ENCODE measurements at regions not wholly inside any gene's neighbourhood (a gene's known extent, or its start where the extent isn't known, plus 50 kb on each side); places are given as distances from the start of the nearest gene placed in this dataset.

- no peak for DNase-seq
These were observed 231.2 kb upstream of the SGCD start for GRCh38 chr5:156095709-156096241.

DNA sequence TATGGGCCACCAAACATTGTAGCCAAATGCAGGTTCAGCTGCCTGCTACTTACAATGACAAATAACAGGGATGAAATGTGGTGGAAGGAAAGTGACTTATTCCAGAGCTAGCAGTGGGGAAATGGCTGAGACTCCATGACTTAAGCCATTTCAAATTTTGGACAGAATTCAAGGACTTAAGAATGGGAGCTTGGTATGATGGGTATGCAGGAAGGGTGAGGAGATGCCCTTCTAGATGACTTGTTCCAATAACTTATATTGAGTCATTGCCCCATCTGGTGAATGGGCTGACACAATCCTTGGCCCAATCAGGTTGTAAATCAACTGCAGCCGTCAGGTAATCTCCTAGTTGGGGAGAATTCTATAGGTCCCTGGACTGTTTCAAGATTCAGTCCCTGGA lies 230.7 kb upstream of the SGCD start:
- no peak for DNase-seq

DNA sequence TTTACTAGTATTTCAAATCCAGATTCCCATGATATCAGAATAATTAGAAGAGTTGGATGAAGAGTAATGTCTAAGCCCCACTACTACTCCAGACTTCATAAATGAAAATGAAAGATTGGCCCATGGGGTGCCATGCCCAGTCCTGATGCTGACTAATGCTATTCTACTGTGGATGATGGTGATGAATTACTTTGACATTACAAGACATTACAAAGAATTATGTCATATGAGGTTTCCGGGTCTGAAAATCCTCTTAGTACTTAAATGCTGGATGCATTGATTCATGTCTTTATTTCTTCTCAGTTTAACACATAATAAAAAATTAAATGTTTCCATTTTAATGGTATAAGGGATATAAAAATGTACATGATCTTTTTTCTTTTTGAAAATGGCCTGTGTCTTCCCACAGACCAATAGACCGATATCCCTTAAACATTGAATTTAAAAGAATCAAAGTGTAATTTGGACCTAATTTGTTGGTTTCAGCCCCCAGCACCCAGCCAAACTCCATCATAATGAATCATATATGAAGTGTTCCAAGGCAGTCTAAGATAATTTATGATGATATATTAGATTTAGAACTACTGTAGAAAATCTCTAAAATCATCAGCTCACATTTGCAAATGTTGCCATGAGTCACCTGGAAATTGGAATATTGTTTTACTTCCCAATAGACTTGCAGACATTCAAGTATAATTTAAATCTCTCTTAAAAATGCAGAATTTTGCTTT lies 223.6 kb upstream of the SGCD start:
- DNase-seq, result no peak

- DNase-seq, result no peak
These were observed 217.5 kb upstream of the SGCD start for GRCh38 chr5:156109317-156110023.

GRCh38 chr5:156119692-156120091 lies 207.3 kb upstream of the SGCD start:
- no peak for DNase-seq

DNA sequence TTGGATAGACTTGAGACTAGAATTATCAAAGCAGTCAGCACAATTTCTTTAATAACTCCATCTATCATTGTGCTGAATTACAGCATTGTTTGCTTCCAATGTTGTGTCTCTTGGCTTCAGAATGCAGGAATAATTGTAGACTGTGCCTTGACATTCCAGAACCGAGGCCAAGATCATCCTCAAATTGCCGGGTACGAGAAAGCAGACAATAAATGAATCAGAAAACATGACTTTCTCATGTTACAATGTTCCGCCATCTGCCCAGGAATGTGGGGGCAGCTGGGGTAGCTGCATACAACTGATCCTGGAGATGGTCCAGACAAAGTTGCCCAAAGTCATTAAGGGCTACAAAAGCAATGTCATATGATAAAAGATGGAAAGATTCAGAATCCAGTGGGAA lies 206.2 kb upstream of the SGCD start:
- DNase-seq, result peak; percentile 47 to 82

GRCh38 chr5:156121234-156121633 lies 205.7 kb upstream of the SGCD start:
- DNase-seq, result peak in 1 of 2 experiments; percentile 18

DNA sequence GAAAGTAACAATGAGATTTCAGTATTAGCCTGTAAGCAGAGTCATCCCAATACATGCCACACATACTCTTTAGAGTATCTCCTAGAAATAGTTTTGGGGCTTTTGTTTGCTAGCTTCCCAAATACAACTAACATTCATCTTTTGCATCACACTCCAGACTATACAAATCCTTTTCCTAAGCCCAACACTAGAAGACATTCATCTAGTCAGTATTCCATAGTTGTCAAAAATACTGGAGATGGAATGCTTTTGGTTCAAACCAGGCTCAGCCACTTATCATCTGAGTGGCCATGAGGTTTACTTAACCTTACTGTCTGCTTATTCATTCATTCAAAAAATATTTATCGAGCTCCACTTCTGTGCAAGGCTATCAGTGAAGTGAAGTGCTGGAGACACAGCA lies 205.1 kb upstream of the SGCD start:
- DNase-seq, result no peak

GRCh38 chr5:156124708-156125107 lies 202.3 kb upstream of the SGCD start:
- DNase-seq, result no peak

DNA sequence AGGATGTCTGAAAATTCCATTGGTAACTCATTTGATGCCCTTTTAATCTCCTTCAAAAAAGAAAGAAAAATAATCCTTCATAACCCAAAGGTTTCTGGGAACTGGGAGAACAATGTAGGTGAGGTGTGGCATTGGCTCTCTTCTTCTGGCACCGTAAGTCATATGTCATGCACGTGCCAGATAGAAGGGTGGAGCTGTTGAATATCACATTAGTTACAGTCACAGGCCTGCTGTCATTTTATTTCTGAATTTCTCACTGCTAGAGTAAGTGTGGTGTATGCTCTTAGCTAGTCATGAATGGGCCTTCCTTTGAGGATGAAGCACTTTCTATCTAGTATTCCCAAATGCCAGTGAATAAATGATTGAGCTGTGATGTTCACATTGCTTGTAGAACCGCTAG lies 201.8 kb upstream of the SGCD start:
- no peak for DNase-seq

- no peak for DNase-seq
These were observed 200.2 kb upstream of the SGCD start for GRCh38 chr5:156126716-156127115.

GRCh38 chr5:156128026-156128425 lies 198.9 kb upstream of the SGCD start:
- no peak for DNase-seq

- no peak for DNase-seq
These were observed 192.7 kb upstream of the SGCD start for GRCh38 chr5:156134216-156134615.

DNA sequence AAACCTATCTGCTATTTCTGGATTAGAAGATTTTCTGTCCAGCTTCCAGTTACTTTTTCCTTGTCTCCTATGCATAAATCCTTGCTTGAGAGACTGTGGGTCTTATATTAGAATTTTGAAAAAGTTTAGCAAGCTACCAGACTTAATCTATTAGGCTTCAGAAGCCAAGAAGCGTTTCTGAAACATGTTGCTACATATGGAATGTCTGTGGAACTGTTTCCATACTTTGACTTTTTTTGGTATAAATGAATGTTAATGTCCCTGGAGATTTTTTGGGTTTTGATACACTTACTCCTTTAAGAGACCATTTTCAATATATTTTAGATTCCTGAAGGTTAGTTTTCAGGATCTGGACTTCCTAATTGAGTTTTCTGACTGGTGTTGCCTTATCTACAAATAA lies 191.4 kb upstream of the SGCD start:
- DNase-seq, result no peak

DNA sequence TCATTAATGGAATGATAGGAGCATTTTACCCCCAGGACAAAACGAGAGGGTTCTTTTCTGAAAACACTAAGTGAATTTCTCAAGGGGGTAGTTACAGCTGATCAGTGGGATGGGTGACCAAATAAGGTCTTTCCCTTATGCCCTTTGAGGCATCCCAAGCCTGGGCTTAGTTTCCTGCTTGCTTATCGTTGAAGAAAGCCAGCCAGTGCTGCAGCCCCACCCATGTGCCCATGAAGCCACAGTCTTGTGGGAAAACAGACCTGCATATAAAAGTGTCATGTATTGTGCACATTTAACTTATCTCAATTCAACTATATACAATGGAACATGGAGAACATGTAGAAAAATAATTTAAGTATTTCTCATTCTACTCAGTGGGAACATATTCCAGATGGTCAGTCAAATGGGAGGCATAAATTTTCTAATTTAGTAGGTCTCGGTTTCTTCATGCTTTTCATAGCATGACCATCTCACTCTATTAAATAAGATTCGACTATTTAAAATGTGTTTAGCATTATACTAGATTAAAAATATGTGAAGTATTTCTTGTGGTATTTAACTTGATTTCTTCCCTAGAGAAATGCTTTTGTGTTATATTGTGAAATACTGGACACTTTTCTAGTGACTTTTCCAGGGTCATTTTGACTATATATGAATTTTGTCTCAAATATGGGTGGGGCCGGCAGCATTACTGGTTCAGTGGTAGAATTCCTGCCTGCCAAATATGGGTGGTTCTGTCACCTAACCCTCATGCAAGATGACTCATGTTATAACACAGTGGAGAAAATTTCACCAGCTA lies 189.7 kb upstream of the SGCD start:
- DNase-seq, result no peak

DNA sequence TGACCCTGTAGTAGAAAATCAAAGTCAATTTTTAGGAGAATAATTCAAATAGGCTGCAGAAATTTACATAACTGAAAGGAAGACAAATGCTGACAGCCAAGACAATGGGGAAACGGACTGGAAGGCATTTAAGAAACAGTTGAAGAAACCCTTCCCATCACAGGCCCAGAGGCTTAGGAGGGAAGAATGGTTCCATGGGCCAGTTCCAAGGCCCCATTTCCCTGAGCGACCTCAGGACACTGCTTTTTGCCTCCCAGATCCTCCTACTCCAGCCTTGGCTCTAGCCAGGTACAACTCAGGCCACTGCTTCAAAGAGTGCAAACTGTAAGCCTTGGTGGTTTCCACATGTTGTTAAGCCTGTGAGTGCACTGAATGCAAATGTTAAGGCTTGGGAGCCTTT lies 184.1 kb upstream of the SGCD start:
- no peak for DNase-seq

DNA sequence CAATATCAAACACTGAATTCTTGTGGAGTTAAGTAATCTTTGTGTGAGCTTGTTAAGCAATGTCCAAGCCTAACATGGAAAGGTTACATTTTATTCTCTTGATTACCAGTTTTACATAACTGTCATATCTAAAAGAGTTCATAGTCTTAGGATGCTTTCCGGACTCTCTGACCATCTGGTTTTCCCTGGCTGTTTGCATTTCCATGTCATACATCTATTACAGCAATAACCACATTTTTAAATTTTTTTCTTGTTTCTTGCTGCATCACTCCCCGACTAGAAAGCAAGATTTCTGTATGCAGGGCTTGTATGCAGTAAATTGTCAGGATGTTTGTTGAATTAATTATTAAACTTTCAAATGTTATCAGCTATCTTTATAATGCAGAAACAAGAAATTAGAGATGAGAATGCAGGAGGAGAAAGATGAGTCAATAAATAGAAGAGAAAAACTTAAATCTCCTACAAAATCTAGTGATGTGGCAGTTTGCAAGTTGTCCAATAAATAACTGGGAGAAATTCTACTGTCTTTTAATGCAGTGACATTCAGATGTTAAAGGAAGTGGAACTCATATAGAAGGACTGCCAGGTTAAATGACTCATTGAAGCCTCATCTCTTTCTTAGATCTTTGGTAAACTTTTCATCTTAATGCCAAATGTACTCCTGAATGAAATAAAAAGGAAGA lies 179.6 kb upstream of the SGCD start:
- DNase-seq, result no peak

GRCh38 chr5:156147944-156148285 lies 179.0 kb upstream of the SGCD start:
- DNase-seq, result no peak

- peak in 1 of 2 experiments; percentile 6 for DNase-seq
These were observed 178.7 kb upstream of the SGCD start for GRCh38 chr5:156148301-156148700.

DNA sequence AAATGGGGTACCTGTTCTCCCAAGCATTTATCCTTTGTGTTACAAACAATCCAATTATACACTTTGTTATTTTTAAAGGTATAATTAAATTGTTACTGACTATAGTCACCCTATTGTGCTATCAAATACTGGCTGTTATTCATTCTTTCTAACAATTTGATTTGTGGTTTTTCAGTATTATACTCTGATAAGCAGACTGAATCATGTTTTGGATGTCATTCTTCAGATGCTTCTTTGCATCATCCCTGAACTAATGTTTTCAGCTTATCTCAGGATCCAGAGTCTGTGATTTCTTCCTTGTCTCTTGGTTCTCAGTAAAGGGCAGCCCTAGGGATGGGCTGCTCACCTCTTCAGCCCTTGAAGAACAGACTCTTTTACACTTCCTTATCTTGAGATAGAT lies 177.8 kb upstream of the SGCD start:
- DNase-seq, result no peak

GRCh38 chr5:156153602-156154001 lies 173.4 kb upstream of the SGCD start:
- no peak for DNase-seq

- no peak for DNase-seq
These were observed 172.2 kb upstream of the SGCD start for GRCh38 chr5:156154757-156155156.

DNA sequence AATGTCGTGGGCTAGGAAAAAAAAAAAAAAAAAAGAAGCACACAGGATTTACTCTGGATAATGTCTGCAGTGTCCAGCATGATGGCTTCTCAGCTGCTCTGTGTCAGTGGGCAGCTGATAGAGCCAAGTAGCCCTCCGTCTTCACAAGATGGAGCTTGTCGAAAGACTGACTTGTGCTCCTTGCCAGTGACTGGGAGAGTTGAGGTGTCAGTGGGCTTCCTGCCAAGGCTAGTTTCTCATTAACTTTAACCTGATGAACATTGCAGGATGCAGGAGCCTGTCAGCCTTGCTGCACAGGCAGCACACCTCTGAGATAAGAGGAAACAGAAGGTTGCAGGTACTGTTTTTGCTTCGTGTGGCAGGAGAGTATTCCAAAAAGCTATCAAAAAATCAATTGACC lies 171.4 kb upstream of the SGCD start:
- DNase-seq, result no peak
